Sigmoid colon (tissue), 4 donors: ENCODE measurements at regions not wholly inside any gene's neighbourhood (a gene's known extent, or its start where the extent isn't known, plus 50 kb on each side); places are given as distances from the start of the nearest gene placed in this dataset.

Source experiments
- EP300 ChIP-seq, 4 donors: sonication (generic); formaldehyde crosslinking; IDR thresholded peaks; one replicate each; pipeline ENCODE4 v1.6.1; 2017; ENCODE audit warnings: antibody characterized with exemption in 4 of 4
- POLR2A ChIP-seq, 2 donors: fragments of 450-650 bp; IDR thresholded peaks; one replicate each; pipeline ENCODE4 v1.6.1; 2016; ENCODE audit warnings: antibody characterized with exemption in 2 of 2, mild to moderate bottlenecking in 2 of 2, moderate library complexity in 2 of 2
- POLR2AphosphoS5 ChIP-seq, 4 donors: sonication (generic); formaldehyde crosslinking; IDR thresholded peaks; one replicate each; pipeline ENCODE4 v1.6.1; 2017; ENCODE audit warnings: antibody characterized with exemption in 4 of 4
- TF ChIP-seq, protein P1 (sequence below), 4 experiments: fragments of 450-650 bp in 3 of 4; fragments of 200-600 bp in 1 of 4; IDR thresholded peaks; one replicate each; pipeline ENCODE4 v1.5.1; 2016 to 2019; ENCODE audit warnings: antibody characterized with exemption in 4 of 4, mild to moderate bottlenecking in 3 of 4, moderate library complexity in 2 of 4

DNA sequence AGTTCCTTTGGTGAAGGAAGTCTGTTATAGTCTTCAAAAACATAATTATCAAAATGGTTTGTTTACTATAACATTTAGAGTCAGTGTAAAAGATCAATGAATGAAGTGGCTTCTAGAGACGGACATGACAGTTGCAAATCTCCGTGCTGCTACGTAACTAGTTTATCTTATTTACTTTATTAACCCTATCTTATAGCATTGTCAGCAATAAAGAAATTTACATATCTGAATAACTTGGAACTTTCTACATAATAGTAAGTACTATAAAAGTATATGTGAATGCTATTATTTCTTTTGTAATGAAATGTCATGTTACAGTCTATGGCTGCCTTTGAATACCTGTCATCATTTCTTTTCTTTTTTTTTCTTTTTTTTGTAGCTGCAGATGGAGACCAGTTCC, 246.8 kb downstream of the PTH2R start:
- no peak for TF ChIP-seq POLR2AphosphoS5 (IDR thresholded peaks at IDR 0.05)
- TF ChIP-seq, protein P1, sequence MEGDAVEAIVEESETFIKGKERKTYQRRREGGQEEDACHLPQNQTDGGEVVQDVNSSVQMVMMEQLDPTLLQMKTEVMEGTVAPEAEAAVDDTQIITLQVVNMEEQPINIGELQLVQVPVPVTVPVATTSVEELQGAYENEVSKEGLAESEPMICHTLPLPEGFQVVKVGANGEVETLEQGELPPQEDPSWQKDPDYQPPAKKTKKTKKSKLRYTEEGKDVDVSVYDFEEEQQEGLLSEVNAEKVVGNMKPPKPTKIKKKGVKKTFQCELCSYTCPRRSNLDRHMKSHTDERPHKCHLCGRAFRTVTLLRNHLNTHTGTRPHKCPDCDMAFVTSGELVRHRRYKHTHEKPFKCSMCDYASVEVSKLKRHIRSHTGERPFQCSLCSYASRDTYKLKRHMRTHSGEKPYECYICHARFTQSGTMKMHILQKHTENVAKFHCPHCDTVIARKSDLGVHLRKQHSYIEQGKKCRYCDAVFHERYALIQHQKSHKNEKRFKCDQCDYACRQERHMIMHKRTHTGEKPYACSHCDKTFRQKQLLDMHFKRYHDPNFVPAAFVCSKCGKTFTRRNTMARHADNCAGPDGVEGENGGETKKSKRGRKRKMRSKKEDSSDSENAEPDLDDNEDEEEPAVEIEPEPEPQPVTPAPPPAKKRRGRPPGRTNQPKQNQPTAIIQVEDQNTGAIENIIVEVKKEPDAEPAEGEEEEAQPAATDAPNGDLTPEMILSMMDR (IDR thresholded peaks at IDR 0.05), result no peak
- no peak for TF ChIP-seq POLR2A (IDR thresholded peaks at IDR 0.05)
- no peak for TF ChIP-seq EP300 (IDR thresholded peaks at IDR 0.05)
